GM12878 (cell line): ENCODE measurements at regions not wholly inside any gene's neighbourhood (a gene's known extent, or its start where the extent isn't known, plus 50 kb on each side); places are given as distances from the start of the nearest gene placed in this dataset.

Experiments used
- ATAC-seq: fragments of 200-7000 bp; cut with Tn5 transposase; 3 replicates; pipeline ENCODE4 v1.9.1; 2020; ENCODE audit warnings: mild to moderate bottlenecking, moderate library complexity
- BruUV-seq: library from RNA; stranded (reverse); fragments of 400-500 nt; replicated peaks from 2 replicates; lab custom pipeline; 2021; lab: Mats Ljungman, UMichigan
- CTCF ChIA-PET: fragments of 300-600 bp; sonication (Branson Sonifier 250); formaldehyde crosslinking; extraction: SDS; loops from one replicate; lab custom pipeline; 2021; ENCODE audit warnings: inconsistent platforms; lab: Yijun Ruan, JAX
- POLR2A ChIA-PET: fragments of 350-600 bp; formaldehyde crosslinking; extraction: SDS; loops from one replicate; lab custom pipeline; 2021; ENCODE audit warnings: inconsistent platforms; lab: Charles Lee
- RAD21 ChIA-PET: fragments of 300-600 bp; sonication (Branson Sonifier 250); formaldehyde crosslinking; loops from one replicate; lab custom pipeline; 2023; ENCODE audit warnings: antibody characterized with exemption; ENCODE audit not compliant: unreplicated experiment; lab: Charles Lee
- SMC1A ChIA-PET: fragments of 300-600 bp; sonication (Branson Sonifier 250); formaldehyde crosslinking; loops from one replicate; lab custom pipeline; 2023; ENCODE audit not compliant: unreplicated experiment, uncharacterized antibody; lab: Charles Lee
- DNase-seq: peaks from one replicate; pipeline ENCODE4 v3.0.0-alpha.2; 2011; ENCODE audit warnings: low read depth, low spot score
- FAIRE-seq: peaks from 3 replicates; lab custom pipeline; 2011; peaks lifted over from hg19 to GRCh38; lab: Jason Lieb, UNC
- H2AFZ ChIP-seq: 2 replicates; pipeline ENCODE4 v1.6.0; 2011; ENCODE audit warnings: low read depth, low read length, control low read depth; ENCODE audit not compliant: control insufficient read depth
- H3K27ac ChIP-seq: 2 replicates; pipeline ENCODE4 v1.5.1; 2011; ENCODE audit warnings: control low read depth; ENCODE audit not compliant: control insufficient read depth, insufficient read depth
- H3K27me3 ChIP-seq, 2 experiments: replicated peaks in 1 of 2; 2 replicates each; pipeline versions ENCODE4 v1.6.0 to v1.6.1; 2011; ENCODE audit warnings: low read length in 1 of 2; ENCODE audit not compliant: control insufficient read depth in 2 of 2, insufficient read depth in 2 of 2
- H3K36me3 ChIP-seq, 2 experiments: 2 replicates each; pipeline ENCODE4 v1.5.1; 2011; ENCODE audit warnings: low read length in 1 of 2; ENCODE audit not compliant: control insufficient read depth in 2 of 2, insufficient read depth in 2 of 2
- H3K4me1 ChIP-seq: 2 replicates; pipeline ENCODE4 v1.6.1; 2011; ENCODE audit warnings: mild to moderate bottlenecking, low read length, moderate library complexity, mixed read lengths; ENCODE audit not compliant: control insufficient read depth, insufficient read depth
- H3K4me2 ChIP-seq: 2 replicates; pipeline ENCODE4 v1.6.0; 2011; ENCODE audit warnings: control low read depth; ENCODE audit not compliant: control insufficient read depth, insufficient read depth
- H3K4me3 ChIP-seq: fragments of 200-600 bp; sonication (generic); 2 replicates; pipeline ENCODE4 v1.5.1; 2016
- H3K79me2 ChIP-seq: 2 replicates; pipeline ENCODE4 v1.6.0; 2011; ENCODE audit warnings: low read length; ENCODE audit not compliant: control insufficient read depth, insufficient read depth
- H3K9ac ChIP-seq: 2 replicates; pipeline ENCODE4 v1.8.0; 2011; ENCODE audit warnings: low read length, control low read depth, mixed read lengths; ENCODE audit not compliant: control insufficient read depth, insufficient read depth
- H3K9me3 ChIP-seq: replicated peaks from 3 replicates; pipeline ENCODE4 v1.5.1; 2011; ENCODE audit warnings: mild to moderate bottlenecking, low read length; ENCODE audit not compliant: control insufficient read depth, insufficient read depth
- H4K20me1 ChIP-seq: 2 replicates; pipeline ENCODE4 v1.6.0; 2011; ENCODE audit not compliant: control insufficient read depth, insufficient read depth
- CREB1 ChIP-seq: IDR thresholded peaks from 2 replicates; pipeline ENCODE4 v1.6.1; 2012; ENCODE audit warnings: low read depth, mild to moderate bottlenecking, inconsistent platforms
- GABPA ChIP-seq: IDR thresholded peaks from 2 replicates; pipeline ENCODE4 v1.6.1; 2014; ENCODE audit warnings: antibody characterized with exemption, low read depth, mild to moderate bottlenecking, inconsistent platforms
- MYB ChIP-seq: fragments of 150-350 bp; IDR thresholded peaks from 2 replicates; pipeline ENCODE4 v1.6.1; 2014; ENCODE audit warnings: mild to moderate bottlenecking, low read depth, low read length, borderline replicate concordance
- POU2F2 ChIP-seq: IDR thresholded peaks from 3 replicates; pipeline ENCODE4 v1.6.1; 2011; ENCODE audit warnings: low read depth, mild to moderate bottlenecking, low read length, borderline replicate concordance
- RAD51 ChIP-seq: fragments of 450-650 bp; IDR thresholded peaks from 2 replicates; pipeline ENCODE4 v1.6.1; 2016; ENCODE audit warnings: moderate library complexity, mild to moderate bottlenecking, inconsistent platforms
- TCF12 ChIP-seq: IDR thresholded peaks from 2 replicates; pipeline ENCODE4 v1.6.1; 2011; ENCODE audit warnings: low read depth, mild to moderate bottlenecking, low read length
- ZZZ3 ChIP-seq: IDR thresholded peaks from 2 replicates; pipeline ENCODE4 v1.6.1; 2011; ENCODE audit warnings: low read depth; ENCODE audit not compliant: control insufficient read depth, insufficient read length
- WGBS: methylation state at CpG from one replicate; pipeline ENCODE4 v1.1.6; 2016; ENCODE audit warnings: low lambda C conversion rate; ENCODE audit not compliant: insufficient replicate concordance, insufficient coverage; ENCODE audit errors: missing lambda C conversion rate; 5-methylcytosine and 5-hydroxymethylcytosine counted together
- in situ Hi-C: fragments of 300-500 bp; cut with MboI; formaldehyde crosslinking; loops from 9 replicates; pipeline ENCODE4 v1.14.3; 2018; ENCODE audit warnings: mixed read lengths
- intact Hi-C: fragments of 100-400 bp; cut with micrococcal nuclease; formaldehyde crosslinking; loops from one replicate; pipeline ENCODE4 v1.14.2; 2022; ENCODE audit not compliant: unreplicated experiment
- TF ChIP-seq, protein P1 (sequence below): fragments of 150-350 bp; IDR thresholded peaks from 2 replicates; pipeline ENCODE4 v1.6.1; 2016; ENCODE audit warnings: low read depth, low read length
- TF ChIP-seq, protein P2 (sequence below): fragments of 450-650 bp; IDR thresholded peaks from 2 replicates; pipeline ENCODE4 v1.6.1; 2017; ENCODE audit warnings: mild to moderate bottlenecking, moderate library complexity
- TF ChIP-seq, protein P3 (sequence below): IDR thresholded peaks from 2 replicates; pipeline ENCODE4 v1.6.1; 2012; ENCODE audit warnings: improper control_type of control experiment, low read depth, low read length; ENCODE audit not compliant: insufficient replicate concordance

DNA sequence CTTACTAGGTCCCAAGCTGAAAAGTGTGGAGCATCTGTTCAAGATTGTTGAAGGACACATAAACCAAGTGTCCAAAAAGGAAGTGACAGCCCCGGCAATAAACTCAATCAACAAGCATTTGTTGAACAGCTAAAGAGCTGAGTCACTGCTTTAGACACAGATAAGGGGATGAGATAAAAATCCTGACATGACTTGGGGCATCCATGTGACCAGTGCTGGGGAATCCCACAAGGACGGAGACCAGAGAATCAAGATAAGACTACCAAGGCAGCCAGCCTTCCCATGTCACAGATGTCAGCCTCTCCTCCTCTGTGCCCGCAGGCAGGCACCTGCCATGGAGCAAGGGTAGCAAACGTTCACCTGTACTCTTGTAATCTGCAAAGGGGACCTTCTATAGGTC is 118.6 kb upstream of the KAZN start:
- no peaks in the 10 kb centered on the region; the same call in 2 of the 3 replicates for H3K9me3 ChIP-seq
- no peak for FAIRE-seq
- TF ChIP-seq RAD51: no peak
- TF ChIP-seq, protein P1, sequence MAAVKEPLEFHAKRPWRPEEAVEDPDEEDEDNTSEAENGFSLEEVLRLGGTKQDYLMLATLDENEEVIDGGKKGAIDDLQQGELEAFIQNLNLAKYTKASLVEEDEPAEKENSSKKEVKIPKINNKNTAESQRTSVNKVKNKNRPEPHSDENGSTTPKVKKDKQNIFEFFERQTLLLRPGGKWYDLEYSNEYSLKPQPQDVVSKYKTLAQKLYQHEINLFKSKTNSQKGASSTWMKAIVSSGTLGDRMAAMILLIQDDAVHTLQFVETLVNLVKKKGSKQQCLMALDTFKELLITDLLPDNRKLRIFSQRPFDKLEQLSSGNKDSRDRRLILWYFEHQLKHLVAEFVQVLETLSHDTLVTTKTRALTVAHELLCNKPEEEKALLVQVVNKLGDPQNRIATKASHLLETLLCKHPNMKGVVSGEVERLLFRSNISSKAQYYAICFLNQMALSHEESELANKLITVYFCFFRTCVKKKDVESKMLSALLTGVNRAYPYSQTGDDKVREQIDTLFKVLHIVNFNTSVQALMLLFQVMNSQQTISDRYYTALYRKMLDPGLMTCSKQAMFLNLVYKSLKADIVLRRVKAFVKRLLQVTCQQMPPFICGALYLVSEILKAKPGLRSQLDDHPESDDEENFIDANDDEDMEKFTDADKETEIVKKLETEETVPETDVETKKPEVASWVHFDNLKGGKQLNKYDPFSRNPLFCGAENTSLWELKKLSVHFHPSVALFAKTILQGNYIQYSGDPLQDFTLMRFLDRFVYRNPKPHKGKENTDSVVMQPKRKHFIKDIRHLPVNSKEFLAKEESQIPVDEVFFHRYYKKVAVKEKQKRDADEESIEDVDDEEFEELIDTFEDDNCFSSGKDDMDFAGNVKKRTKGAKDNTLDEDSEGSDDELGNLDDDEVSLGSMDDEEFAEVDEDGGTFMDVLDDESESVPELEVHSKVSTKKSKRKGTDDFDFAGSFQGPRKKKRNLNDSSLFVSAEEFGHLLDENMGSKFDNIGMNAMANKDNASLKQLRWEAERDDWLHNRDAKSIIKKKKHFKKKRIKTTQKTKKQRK: no peak
- TF ChIP-seq, protein P2, sequence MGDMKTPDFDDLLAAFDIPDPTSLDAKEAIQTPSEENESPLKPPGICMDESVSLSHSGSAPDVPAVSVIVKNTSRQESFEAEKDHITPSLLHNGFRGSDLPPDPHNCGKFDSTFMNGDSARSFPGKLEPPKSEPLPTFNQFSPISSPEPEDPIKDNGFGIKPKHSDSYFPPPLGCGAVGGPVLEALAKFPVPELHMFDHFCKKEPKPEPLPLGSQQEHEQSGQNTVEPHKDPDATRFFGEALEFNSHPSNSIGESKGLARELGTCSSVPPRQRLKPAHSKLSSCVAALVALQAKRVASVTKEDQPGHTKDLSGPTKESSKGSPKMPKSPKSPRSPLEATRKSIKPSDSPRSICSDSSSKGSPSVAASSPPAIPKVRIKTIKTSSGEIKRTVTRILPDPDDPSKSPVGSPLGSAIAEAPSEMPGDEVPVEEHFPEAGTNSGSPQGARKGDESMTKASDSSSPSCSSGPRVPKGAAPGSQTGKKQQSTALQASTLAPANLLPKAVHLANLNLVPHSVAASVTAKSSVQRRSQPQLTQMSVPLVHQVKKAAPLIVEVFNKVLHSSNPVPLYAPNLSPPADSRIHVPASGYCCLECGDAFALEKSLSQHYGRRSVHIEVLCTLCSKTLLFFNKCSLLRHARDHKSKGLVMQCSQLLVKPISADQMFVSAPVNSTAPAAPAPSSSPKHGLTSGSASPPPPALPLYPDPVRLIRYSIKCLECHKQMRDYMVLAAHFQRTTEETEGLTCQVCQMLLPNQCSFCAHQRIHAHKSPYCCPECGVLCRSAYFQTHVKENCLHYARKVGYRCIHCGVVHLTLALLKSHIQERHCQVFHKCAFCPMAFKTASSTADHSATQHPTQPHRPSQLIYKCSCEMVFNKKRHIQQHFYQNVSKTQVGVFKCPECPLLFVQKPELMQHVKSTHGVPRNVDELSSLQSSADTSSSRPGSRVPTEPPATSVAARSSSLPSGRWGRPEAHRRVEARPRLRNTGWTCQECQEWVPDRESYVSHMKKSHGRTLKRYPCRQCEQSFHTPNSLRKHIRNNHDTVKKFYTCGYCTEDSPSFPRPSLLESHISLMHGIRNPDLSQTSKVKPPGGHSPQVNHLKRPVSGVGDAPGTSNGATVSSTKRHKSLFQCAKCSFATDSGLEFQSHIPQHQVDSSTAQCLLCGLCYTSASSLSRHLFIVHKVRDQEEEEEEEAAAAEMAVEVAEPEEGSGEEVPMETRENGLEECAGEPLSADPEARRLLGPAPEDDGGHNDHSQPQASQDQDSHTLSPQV: no peak
- TF ChIP-seq CREB1: no peak
- no peak for TF ChIP-seq MYB
- no peak for TF ChIP-seq GABPA
- no peak for TF ChIP-seq POU2F2
- TF ChIP-seq ZZZ3: no peak
- TF ChIP-seq TCF12: no peak
- TF ChIP-seq, protein P3, sequence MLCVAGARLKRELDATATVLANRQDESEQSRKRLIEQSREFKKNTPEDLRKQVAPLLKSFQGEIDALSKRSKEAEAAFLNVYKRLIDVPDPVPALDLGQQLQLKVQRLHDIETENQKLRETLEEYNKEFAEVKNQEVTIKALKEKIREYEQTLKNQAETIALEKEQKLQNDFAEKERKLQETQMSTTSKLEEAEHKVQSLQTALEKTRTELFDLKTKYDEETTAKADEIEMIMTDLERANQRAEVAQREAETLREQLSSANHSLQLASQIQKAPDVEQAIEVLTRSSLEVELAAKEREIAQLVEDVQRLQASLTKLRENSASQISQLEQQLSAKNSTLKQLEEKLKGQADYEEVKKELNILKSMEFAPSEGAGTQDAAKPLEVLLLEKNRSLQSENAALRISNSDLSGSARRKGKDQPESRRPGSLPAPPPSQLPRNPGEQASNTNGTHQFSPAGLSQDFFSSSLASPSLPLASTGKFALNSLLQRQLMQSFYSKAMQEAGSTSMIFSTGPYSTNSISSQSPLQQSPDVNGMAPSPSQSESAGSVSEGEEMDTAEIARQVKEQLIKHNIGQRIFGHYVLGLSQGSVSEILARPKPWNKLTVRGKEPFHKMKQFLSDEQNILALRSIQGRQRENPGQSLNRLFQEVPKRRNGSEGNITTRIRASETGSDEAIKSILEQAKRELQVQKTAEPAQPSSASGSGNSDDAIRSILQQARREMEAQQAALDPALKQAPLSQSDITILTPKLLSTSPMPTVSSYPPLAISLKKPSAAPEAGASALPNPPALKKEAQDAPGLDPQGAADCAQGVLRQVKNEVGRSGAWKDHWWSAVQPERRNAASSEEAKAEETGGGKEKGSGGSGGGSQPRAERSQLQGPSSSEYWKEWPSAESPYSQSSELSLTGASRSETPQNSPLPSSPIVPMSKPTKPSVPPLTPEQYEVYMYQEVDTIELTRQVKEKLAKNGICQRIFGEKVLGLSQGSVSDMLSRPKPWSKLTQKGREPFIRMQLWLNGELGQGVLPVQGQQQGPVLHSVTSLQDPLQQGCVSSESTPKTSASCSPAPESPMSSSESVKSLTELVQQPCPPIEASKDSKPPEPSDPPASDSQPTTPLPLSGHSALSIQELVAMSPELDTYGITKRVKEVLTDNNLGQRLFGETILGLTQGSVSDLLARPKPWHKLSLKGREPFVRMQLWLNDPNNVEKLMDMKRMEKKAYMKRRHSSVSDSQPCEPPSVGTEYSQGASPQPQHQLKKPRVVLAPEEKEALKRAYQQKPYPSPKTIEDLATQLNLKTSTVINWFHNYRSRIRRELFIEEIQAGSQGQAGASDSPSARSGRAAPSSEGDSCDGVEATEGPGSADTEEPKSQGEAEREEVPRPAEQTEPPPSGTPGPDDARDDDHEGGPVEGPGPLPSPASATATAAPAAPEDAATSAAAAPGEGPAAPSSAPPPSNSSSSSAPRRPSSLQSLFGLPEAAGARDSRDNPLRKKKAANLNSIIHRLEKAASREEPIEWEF: no peak

More for the DNA sequence above, 118.6 kb upstream of the KAZN start:
- no peak for DNase-seq
- no peaks in the 10 kb centered on the region for H4K20me1 ChIP-seq
- H3K4me3 ChIP-seq: no peak overlapping the region
- POLR2A ChIA-PET: no interaction called here
- H3K4me1 ChIP-seq: no peaks in the 10 kb centered on the region
- in situ Hi-C loops: no loop called here
- no peak overlapping the region for H3K9ac ChIP-seq
- no peak overlapping the region for H3K27ac ChIP-seq
- H3K36me3 ChIP-seq: no peaks in the 10 kb centered on the region
- CTCF ChIA-PET: interaction anchor here (1.2 kb wide), 1 partner anchor 43 kb away, joined by 3 read pairs; no protein-coding TSS in a partner anchor
- H3K27me3 ChIP-seq: no peaks in the 10 kb centered on the region; a peak in 1 of 4 replicates
- no TSS peak for BruUV-seq
- 15% methylated on average over 4 of the region's 4 CpGs for WGBS
- SMC1A ChIA-PET: no interaction called here
- RAD21 ChIA-PET: no interaction called here
- no peaks in the 10 kb centered on the region for H3K79me2 ChIP-seq
- no peak overlapping the region for H3K4me2 ChIP-seq
- intact Hi-C loops: no loop called here
- ATAC-seq: no peak
- H2AFZ ChIP-seq: no peak overlapping the region
